SK-N-SH (cell line): ENCODE measurements at regions not wholly inside any gene's neighbourhood (a gene's known extent, or its start where the extent isn't known, plus 50 kb on each side); places are given as distances from the start of the nearest gene placed in this dataset.

ENCODE experiments used
- CTCF ChIP-seq: fragments of 200-600 bp; sonication (generic); IDR thresholded peaks from 2 replicates; pipeline ENCODE4 v1.6.1; 2017; ENCODE audit warnings: antibody characterized with exemption, mild to moderate bottlenecking, moderate library complexity
- ELF1 ChIP-seq: IDR thresholded peaks from 2 replicates; pipeline ENCODE4 v1.4.0; 2012
- EP300 ChIP-seq, 2 experiments: IDR thresholded peaks; 2 replicates each; pipeline versions ENCODE4 v1.4.0 to v1.6.1; 2012; ENCODE audit warnings: borderline replicate concordance in 1 of 2, low read depth in 1 of 2, low read length in 1 of 2
- EZH2phosphoT487 ChIP-seq: fragments of 200-600 bp; sonication (generic); IDR thresholded peaks from 2 replicates; pipeline ENCODE4 v1.6.1; 2017; ENCODE audit warnings: low read depth, mixed run types, mild to moderate bottlenecking, antibody characterized with exemption, moderate library complexity, borderline replicate concordance
- GABPA ChIP-seq: IDR thresholded peaks from 2 replicates; pipeline ENCODE4 v1.4.0; 2012; ENCODE audit warnings: low read depth, mild to moderate bottlenecking
- MAX ChIP-seq: IDR thresholded peaks from 2 replicates; pipeline ENCODE4 v1.4.0; 2012; ENCODE audit warnings: low read depth
- NFIC ChIP-seq: IDR thresholded peaks from 2 replicates; pipeline ENCODE4 v1.4.0; 2012; ENCODE audit warnings: borderline replicate concordance
- POLR2AphosphoS5 ChIP-seq: IDR thresholded peaks from 2 replicates; pipeline ENCODE4 v1.6.1; 2012; ENCODE audit warnings: low read depth, low read length
- RAD21 ChIP-seq: IDR thresholded peaks from 2 replicates; pipeline ENCODE4 v1.6.1; 2012; ENCODE audit warnings: mild to moderate bottlenecking, low read length
- SMC3 ChIP-seq: IDR thresholded peaks from 2 replicates; pipeline ENCODE4 v1.6.1; 2012; ENCODE audit warnings: low read depth, low read length, improper control_type of control experiment
- TCF12 ChIP-seq: IDR thresholded peaks from 2 replicates; pipeline ENCODE4 v1.4.0; 2012

- TF ChIP-seq RAD21 (no peak), CTCF (no peak), MAX (no peak), NFIC (no peak), GABPA (no peak), SMC3 (no peak), ELF1 (no peak), EP300 (IDR thresholded peaks at IDR 0.05; ENCODE audit: borderline replicate concordance in 1 of 2, low read depth in 1 of 2, low read length in 1 of 2) (no peak), POLR2AphosphoS5 (no peak), EZH2phosphoT487 (no peak), TCF12 (no peak)
Observed at GRCh38 chr11:42074306-42074705, 614.9 kb upstream of the LRRC4C start.
